OCI-LY3 (cell line): ENCODE measurements at regions not wholly inside any gene's neighbourhood (a gene's known extent, or its start where the extent isn't known, plus 50 kb on each side); places are given as distances from the start of the nearest gene placed in this dataset.
"Not testable (repeated sequence)": the region's sequence is repeated elsewhere in the genome, so short reads cannot be mapped to it uniquely, and the experiment has no call there.

ENCODE experiments used
- CTCF ChIP-seq: fragments of 200-600, 300-600 bp; sonication (generic); IDR thresholded peaks from 2 replicates; pipeline ENCODE4 v1.5.1; 2014; ENCODE audit warnings: antibody characterized with exemption, low read length, low read depth
- EZH2phosphoT487 ChIP-seq: fragments of 200-600 bp; shearing (Covaris generic); IDR thresholded peaks from 2 replicates; pipeline ENCODE4 v1.6.1; 2018; ENCODE audit warnings: antibody characterized with exemption, mixed run types, low read depth

- not testable (repeated sequence) for TF ChIP-seq CTCF, EZH2phosphoT487
Observed at GRCh38 chrY:18836643-18837042, 63.1 kb upstream of the HSFY2 start.
